ENCODE measurements at regions not wholly inside any gene's neighbourhood (a gene's known extent, or its start where the extent isn't known, plus 50 kb on each side); places are given as distances from the start of the nearest gene placed in this dataset.
A peak's percentile ranks its signal among the peaks of the same experiment; 100 is the strongest.

- Histone ChIP-seq H3K4me3 (no peak overlapping the region), H3K4me1 (peaks cover 11 to 55% (median 13%) of the 10 kb centered on the region in 10 experiments), H3K9ac (peak overlapping the region in 2 of 11 experiments; percentile 55 to 74; a peak in 2 of 22 replicates), H3K9me3 (replicated peaks in 1 of 11) (peaks cover 12 to 28% (median 17%) of the 10 kb centered on the region in 11 experiments), H3K4me2 (peak overlapping the region; percentile 22 to 88 (median 58)), H3K36me3 (no peaks in the 10 kb centered on the region), H3K27me3 (no peaks in the 10 kb centered on the region), H4K20me1 (no peaks in the 10 kb centered on the region), H3K27ac (peak overlapping the region in 3 of 11 experiments; percentile 28 to 83 (median 73); a peak in 6 of 22 replicates)
- TF ChIP-seq Cebpa-rat (IDR thresholded peaks at IDR 0.05) = no peak
Measured at GRCh38 chr2:234348081-234348480, 148.8 kb downstream of the ARL4C start.

GRCh38 chr2:234345921-234346320 lies 151.0 kb downstream of the ARL4C start:
- peaks cover 0 to 22% (median 7%) of the 10 kb centered on the region in 11 experiments; a peak in 9 of 22 replicates for H3K9me3 ChIP-seq (replicated peaks in 1 of 11)
- no peak for TF ChIP-seq Cebpa-rat (IDR thresholded peaks at IDR 0.05)
- no peak overlapping the region for H3K4me3 ChIP-seq
- H3K36me3 ChIP-seq = no peaks in the 10 kb centered on the region
- no peaks in the 10 kb centered on the region for H4K20me1 ChIP-seq
- no peaks in the 10 kb centered on the region for H3K27me3 ChIP-seq
- peak overlapping the region in 2 of 11 experiments; percentile 6 to 88; a peak in 3 of 22 replicates for H3K4me2 ChIP-seq
- no peak overlapping the region; a peak in 1 of 22 replicates for H3K9ac ChIP-seq
- H3K27ac ChIP-seq = peak overlapping the region in 2 of 11 experiments; percentile 73 to 83; a peak in 2 of 22 replicates
- H3K4me1 ChIP-seq = peaks cover 11 to 55% (median 13%) of the 10 kb centered on the region in 10 experiments

DNA sequence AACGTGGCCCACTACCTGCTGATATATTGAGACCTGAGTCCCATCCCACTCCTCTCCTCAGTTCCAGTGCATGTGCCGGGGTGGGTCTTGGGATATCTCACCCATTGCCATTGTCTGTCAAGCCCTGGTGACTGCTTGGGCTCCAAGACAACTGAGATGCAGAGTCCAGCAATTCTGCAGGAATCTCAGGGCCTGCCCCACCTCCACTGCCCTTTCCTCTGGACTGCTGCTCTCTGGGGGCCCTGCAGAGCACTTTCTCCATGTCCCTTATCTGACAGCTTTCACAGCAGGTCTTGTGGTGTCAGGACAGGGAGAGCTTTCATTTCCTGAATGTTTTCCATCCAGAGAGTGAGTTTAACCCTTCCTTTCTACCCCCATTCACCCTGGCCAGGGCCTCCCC lies 152.9 kb downstream of the ARL4C start:
- H4K20me1 ChIP-seq = no peaks in the 10 kb centered on the region
- peaks cover 11 to 48% (median 15%) of the 10 kb centered on the region in 10 experiments for H3K4me1 ChIP-seq
- H3K9me3 ChIP-seq (replicated peaks in 1 of 11) = peaks cover 9 to 39% (median 18%) of the 10 kb centered on the region in 11 experiments
- no peaks in the 10 kb centered on the region for H3K27me3 ChIP-seq
- no peak overlapping the region; a peak in 1 of 22 replicates for H3K27ac ChIP-seq
- H3K36me3 ChIP-seq = 0 out of 22 replicates have a peak, but pooled peaks cover 0 to 3% (median 0%) of the 10 kb centered on the region in 11 experiments
- H3K9ac ChIP-seq = no peak overlapping the region
- no peak overlapping the region for H3K4me3 ChIP-seq
- TF ChIP-seq Cebpa-rat (IDR thresholded peaks at IDR 0.05) = no peak
- H3K4me2 ChIP-seq = peak overlapping the region in 1 of 11 experiments; percentile 24; a peak in 1 of 22 replicates

- H3K9ac ChIP-seq = no peak overlapping the region
- no peaks in the 10 kb centered on the region for H3K27me3 ChIP-seq
- H3K4me3 ChIP-seq = no peak overlapping the region
- 0 out of 22 replicates have a peak, but pooled peaks cover 0 to 4% (median 0%) of the 10 kb centered on the region in 11 experiments for H3K36me3 ChIP-seq
- TF ChIP-seq Cebpa-rat (IDR thresholded peaks at IDR 0.05) = no peak
- H4K20me1 ChIP-seq = no peaks in the 10 kb centered on the region
- no peak overlapping the region for H3K27ac ChIP-seq
- H3K4me1 ChIP-seq = peaks cover 9 to 46% (median 17%) of the 10 kb centered on the region in 10 experiments
- H3K4me2 ChIP-seq = no peak overlapping the region
- H3K9me3 ChIP-seq (replicated peaks in 1 of 11) = peaks cover 15 to 45% (median 24%) of the 10 kb centered on the region in 11 experiments
Measured at GRCh38 chr2:234343372-234343771, 153.5 kb downstream of the ARL4C start.

DNA sequence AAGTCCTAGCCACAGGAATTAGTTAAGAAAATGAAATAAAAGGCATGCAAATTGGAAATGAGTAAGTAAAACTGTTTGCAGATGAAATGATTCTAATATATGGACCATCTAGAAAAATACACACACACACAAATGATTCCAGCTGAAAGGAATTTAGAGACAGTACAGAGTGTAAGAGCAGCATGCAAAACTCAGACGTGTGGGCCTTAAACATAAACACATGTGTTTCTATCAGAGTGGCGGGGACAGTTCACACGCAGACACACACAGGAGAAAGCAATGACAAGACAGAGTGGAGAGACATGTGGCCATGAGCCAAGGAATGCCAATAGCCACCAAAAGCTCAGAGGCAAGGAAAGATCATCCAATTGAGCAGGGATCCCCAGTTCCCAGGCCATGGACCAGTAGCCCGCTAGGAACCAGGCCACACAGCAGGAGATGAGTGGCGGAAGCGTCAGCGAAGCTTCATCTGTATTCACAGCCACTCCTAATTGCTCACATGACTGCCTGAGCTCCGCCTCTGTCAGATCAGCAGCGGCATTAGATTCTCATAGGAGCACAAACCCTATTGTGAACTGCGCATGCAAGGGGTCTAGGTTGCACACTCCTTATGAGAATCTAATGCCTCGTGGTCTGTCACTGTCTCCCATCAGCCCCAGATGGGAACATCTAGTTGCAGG lies 155.4 kb downstream of the ARL4C start:
- Histone ChIP-seq H3K4me3 (no peak overlapping the region), H3K27ac (no peak overlapping the region), H3K4me1 (peaks cover 13 to 46% (median 24%) of the 10 kb centered on the region in 10 experiments), H4K20me1 (no peaks in the 10 kb centered on the region), H3K4me2 (no peak overlapping the region), H3K36me3 (0 out of 22 replicates have a peak, but pooled peaks cover 0 to 4% (median 0%) of the 10 kb centered on the region in 11 experiments), H3K27me3 (no peaks in the 10 kb centered on the region), H3K9me3 (replicated peaks in 1 of 11) (peaks cover 16 to 41% (median 25%) of the 10 kb centered on the region in 11 experiments), H3K9ac (no peak overlapping the region)
- TF ChIP-seq Cebpa-rat (IDR thresholded peaks at IDR 0.05) = no peak

GRCh38 chr2:234339501-234339900 lies 157.4 kb downstream of the ARL4C start:
- Histone ChIP-seq H3K4me2 (0 out of 22 replicates have a peak overlapping the region, but pooled peaks of 1 of the 11 experiments have one; percentile 71), H4K20me1 (no peaks in the 10 kb centered on the region), H3K27me3 (no peaks in the 10 kb centered on the region), H3K9me3 (replicated peaks in 1 of 11) (peaks cover 15 to 38% (median 24%) of the 10 kb centered on the region in 11 experiments), H3K27ac (no peak overlapping the region; a peak in 1 of 22 replicates), H3K9ac (no peak overlapping the region), H3K4me3 (peak overlapping the region in 1 of 10 experiments; percentile 8; a peak in 1 of 20 replicates), H3K4me1 (peaks cover 26 to 48% (median 39%) of the 10 kb centered on the region in 10 experiments), H3K36me3 (0 out of 22 replicates have a peak, but pooled peaks cover 0 to 4% (median 0%) of the 10 kb centered on the region in 11 experiments)
- no peak for TF ChIP-seq Cebpa-rat (IDR thresholded peaks at IDR 0.05)

- H3K27me3 ChIP-seq = no peaks in the 10 kb centered on the region
- no peak for TF ChIP-seq Cebpa-rat (IDR thresholded peaks at IDR 0.05)
- peak overlapping the region in 1 of 11 experiments; percentile 21; a peak in 2 of 22 replicates for H3K27ac ChIP-seq
- peak overlapping the region in 5 of 11 experiments; percentile 7 to 71 (median 59); a peak in 5 of 22 replicates for H3K4me2 ChIP-seq
- peaks cover 26 to 48% (median 39%) of the 10 kb centered on the region in 10 experiments for H3K4me1 ChIP-seq
- H3K9me3 ChIP-seq (replicated peaks in 1 of 11) = peaks cover 15 to 33% (median 21%) of the 10 kb centered on the region in 11 experiments
- no peaks in the 10 kb centered on the region for H4K20me1 ChIP-seq
- no peak overlapping the region for H3K9ac ChIP-seq
- H3K36me3 ChIP-seq = 0 out of 22 replicates have a peak, but pooled peaks cover 0 to 4% (median 0%) of the 10 kb centered on the region in 11 experiments
- peak overlapping the region in 1 of 10 experiments; percentile 8; a peak in 1 of 20 replicates for H3K4me3 ChIP-seq
Measured at GRCh38 chr2:234339011-234339410, 157.9 kb downstream of the ARL4C start.

- Histone ChIP-seq H3K4me3 (no peak overlapping the region), H3K4me1 (peaks cover 26 to 78% (median 39%) of the 10 kb centered on the region in 10 experiments), H4K20me1 (no peaks in the 10 kb centered on the region), H3K9ac (peak overlapping the region in 4 of 11 experiments; percentile 7 to 94 (median 62); a peak in 7 of 22 replicates), H3K9me3 (replicated peaks in 1 of 11) (peaks cover 15 to 29% (median 22%) of the 10 kb centered on the region in 11 experiments), H3K27me3 (no peaks in the 10 kb centered on the region), H3K4me2 (peak overlapping the region; percentile 47 to 90 (median 69)), H3K27ac (peak overlapping the region in 3 of 11 experiments; percentile 68 to 98 (median 94); a peak in 6 of 22 replicates), H3K36me3 (0 out of 22 replicates have a peak, but pooled peaks cover 0 to 4% (median 0%) of the 10 kb centered on the region in 11 experiments)
- TF ChIP-seq Cebpa-rat (IDR thresholded peaks at IDR 0.05) = peak in 2 of 11 experiments; percentile 29 to 75; a peak in 2 of 22 replicates
Measured at GRCh38 chr2:234335661-234336228, 161.1 kb downstream of the ARL4C start.
